ENCODE measurements at regions not wholly inside any gene's neighbourhood (a gene's known extent, or its start where the extent isn't known, plus 50 kb on each side); places are given as distances from the start of the nearest gene placed in this dataset.

DNA sequence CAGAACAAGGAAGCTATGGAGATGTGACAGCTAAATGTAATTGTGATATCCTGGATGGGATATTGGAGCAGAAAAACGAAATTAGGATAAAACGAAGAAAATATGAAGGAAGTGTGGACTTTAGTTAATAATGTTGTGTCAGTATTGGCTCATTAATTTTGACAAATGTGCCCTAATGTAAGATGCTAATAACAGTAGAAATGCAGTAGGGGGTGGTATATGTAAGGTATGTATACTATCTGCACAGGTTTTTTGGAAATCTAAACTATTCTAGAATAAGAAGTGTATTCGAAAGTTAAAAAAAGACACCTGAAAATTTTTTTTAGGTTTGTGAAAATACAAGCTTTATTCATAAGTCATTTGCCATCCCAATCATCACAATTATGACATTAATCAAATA lies 421.4 kb upstream of the B3GALT2 start:
- H2AFZ ChIP-seq (ENCODE audit: control insufficient read depth, low read depth, low read length): no peak overlapping the region
- H3K4me2 ChIP-seq (ENCODE audit: control insufficient read depth, insufficient read depth): no peak overlapping the region
- 14% methylated on average over 3 of the region's 3 CpGs for WGBS (ENCODE audit: insufficient coverage, insufficient replicate concordance, low lambda C conversion rate, missing lambda C conversion rate)
- in situ Hi-C loops (cut with MboI): no loop called here
- no peak for DNase-seq (ENCODE audit: low read depth, low spot score)
- H4K20me1 ChIP-seq (ENCODE audit: control insufficient read depth, insufficient read depth): no peaks in the 10 kb centered on the region
- BruUV-seq (replicated peaks): no TSS peak
- ChIA-PET RAD21 (ENCODE audit: unreplicated experiment) (no interaction called here), CTCF (no interaction called here), POLR2A (no interaction called here), SMC1A (ENCODE audit: uncharacterized antibody, unreplicated experiment) (no interaction called here)
- intact Hi-C loops (cut with micrococcal nuclease; ENCODE audit: unreplicated experiment): no loop called here
- no peak for FAIRE-seq
- TF ChIP-seq, protein P1, sequence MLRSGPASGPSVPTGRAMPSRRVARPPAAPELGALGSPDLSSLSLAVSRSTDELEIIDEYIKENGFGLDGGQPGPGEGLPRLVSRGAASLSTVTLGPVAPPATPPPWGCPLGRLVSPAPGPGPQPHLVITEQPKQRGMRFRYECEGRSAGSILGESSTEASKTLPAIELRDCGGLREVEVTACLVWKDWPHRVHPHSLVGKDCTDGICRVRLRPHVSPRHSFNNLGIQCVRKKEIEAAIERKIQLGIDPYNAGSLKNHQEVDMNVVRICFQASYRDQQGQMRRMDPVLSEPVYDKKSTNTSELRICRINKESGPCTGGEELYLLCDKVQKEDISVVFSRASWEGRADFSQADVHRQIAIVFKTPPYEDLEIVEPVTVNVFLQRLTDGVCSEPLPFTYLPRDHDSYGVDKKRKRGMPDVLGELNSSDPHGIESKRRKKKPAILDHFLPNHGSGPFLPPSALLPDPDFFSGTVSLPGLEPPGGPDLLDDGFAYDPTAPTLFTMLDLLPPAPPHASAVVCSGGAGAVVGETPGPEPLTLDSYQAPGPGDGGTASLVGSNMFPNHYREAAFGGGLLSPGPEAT (IDR thresholded peaks at IDR 0.05; ENCODE audit: low read depth): no peak
- no peak for TF ChIP-seq NFXL1 (IDR thresholded peaks at IDR 0.05; ENCODE audit: borderline replicate concordance)
- TF ChIP-seq, protein P2, sequence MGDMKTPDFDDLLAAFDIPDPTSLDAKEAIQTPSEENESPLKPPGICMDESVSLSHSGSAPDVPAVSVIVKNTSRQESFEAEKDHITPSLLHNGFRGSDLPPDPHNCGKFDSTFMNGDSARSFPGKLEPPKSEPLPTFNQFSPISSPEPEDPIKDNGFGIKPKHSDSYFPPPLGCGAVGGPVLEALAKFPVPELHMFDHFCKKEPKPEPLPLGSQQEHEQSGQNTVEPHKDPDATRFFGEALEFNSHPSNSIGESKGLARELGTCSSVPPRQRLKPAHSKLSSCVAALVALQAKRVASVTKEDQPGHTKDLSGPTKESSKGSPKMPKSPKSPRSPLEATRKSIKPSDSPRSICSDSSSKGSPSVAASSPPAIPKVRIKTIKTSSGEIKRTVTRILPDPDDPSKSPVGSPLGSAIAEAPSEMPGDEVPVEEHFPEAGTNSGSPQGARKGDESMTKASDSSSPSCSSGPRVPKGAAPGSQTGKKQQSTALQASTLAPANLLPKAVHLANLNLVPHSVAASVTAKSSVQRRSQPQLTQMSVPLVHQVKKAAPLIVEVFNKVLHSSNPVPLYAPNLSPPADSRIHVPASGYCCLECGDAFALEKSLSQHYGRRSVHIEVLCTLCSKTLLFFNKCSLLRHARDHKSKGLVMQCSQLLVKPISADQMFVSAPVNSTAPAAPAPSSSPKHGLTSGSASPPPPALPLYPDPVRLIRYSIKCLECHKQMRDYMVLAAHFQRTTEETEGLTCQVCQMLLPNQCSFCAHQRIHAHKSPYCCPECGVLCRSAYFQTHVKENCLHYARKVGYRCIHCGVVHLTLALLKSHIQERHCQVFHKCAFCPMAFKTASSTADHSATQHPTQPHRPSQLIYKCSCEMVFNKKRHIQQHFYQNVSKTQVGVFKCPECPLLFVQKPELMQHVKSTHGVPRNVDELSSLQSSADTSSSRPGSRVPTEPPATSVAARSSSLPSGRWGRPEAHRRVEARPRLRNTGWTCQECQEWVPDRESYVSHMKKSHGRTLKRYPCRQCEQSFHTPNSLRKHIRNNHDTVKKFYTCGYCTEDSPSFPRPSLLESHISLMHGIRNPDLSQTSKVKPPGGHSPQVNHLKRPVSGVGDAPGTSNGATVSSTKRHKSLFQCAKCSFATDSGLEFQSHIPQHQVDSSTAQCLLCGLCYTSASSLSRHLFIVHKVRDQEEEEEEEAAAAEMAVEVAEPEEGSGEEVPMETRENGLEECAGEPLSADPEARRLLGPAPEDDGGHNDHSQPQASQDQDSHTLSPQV (IDR thresholded peaks at IDR 0.05): no peak
- TF ChIP-seq IKZF1 (conservative IDR thresholded peaks at IDR 0.05): no peak
- no peak for TF ChIP-seq ASH2L (IDR thresholded peaks at IDR 0.05; ENCODE audit: borderline replicate concordance, low read depth)
- TF ChIP-seq CREM (IDR thresholded peaks at IDR 0.05; ENCODE audit: low read depth): no peak
- no peak for TF ChIP-seq ZNF24 (IDR thresholded peaks at IDR 0.05)
- no peak for TF ChIP-seq POLR2AphosphoS2 (IDR thresholded peaks at IDR 0.05; ENCODE audit: low read depth, low read length)
- TF ChIP-seq, protein P3, sequence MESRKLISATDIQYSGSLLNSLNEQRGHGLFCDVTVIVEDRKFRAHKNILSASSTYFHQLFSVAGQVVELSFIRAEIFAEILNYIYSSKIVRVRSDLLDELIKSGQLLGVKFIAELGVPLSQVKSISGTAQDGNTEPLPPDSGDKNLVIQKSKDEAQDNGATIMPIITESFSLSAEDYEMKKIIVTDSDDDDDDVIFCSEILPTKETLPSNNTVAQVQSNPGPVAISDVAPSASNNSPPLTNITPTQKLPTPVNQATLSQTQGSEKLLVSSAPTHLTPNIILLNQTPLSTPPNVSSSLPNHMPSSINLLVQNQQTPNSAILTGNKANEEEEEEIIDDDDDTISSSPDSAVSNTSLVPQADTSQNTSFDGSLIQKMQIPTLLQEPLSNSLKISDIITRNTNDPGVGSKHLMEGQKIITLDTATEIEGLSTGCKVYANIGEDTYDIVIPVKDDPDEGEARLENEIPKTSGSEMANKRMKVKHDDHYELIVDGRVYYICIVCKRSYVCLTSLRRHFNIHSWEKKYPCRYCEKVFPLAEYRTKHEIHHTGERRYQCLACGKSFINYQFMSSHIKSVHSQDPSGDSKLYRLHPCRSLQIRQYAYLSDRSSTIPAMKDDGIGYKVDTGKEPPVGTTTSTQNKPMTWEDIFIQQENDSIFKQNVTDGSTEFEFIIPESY (IDR thresholded peaks at IDR 0.05): no peak
- no peak for TF ChIP-seq SIN3A (IDR thresholded peaks at IDR 0.05; ENCODE audit: low read depth, low read length)
- TF ChIP-seq ZZZ3 (IDR thresholded peaks at IDR 0.05; ENCODE audit: control insufficient read depth, insufficient read length, low read depth): no peak
- TF ChIP-seq RBBP5 (conservative IDR thresholded peaks at IDR 0.05): no peak
- TF ChIP-seq YBX1 (IDR thresholded peaks at IDR 0.05): no peak
- TF ChIP-seq TAF1 (IDR thresholded peaks at IDR 0.05; ENCODE audit: borderline replicate concordance, low read depth, low read length): no peak
- TF ChIP-seq KDM1A (IDR thresholded peaks at IDR 0.05; ENCODE audit: borderline replicate concordance): no peak
- no peak overlapping the region for H3K9ac ChIP-seq (ENCODE audit: control insufficient read depth, insufficient read depth, low read length)
- no peaks in the 10 kb centered on the region for H3K79me2 ChIP-seq (ENCODE audit: control insufficient read depth, insufficient read depth, low read length)
- H3K27me3 ChIP-seq (replicated peaks in 1 of 2; ENCODE audit: control insufficient read depth in 2 of 2, insufficient read depth in 2 of 2, low read length in 1 of 2): no peaks in the 10 kb centered on the region
- no peaks in the 10 kb centered on the region for H3K4me1 ChIP-seq (ENCODE audit: control insufficient read depth, insufficient read depth, low read length)
- H3K36me3 ChIP-seq (ENCODE audit: control insufficient read depth in 2 of 2, insufficient read depth in 2 of 2, low read length in 1 of 2): no peaks in the 10 kb centered on the region
- no peak overlapping the region for H3K4me3 ChIP-seq
- no peaks in the 10 kb centered on the region for H3K9me3 ChIP-seq (replicated peaks; ENCODE audit: control insufficient read depth, insufficient read depth, low read length)
- ATAC-seq: no peak
- no peak overlapping the region for H3K27ac ChIP-seq (ENCODE audit: control insufficient read depth, insufficient read depth)
